Activated CD4-positive, CD25-positive, alpha-beta regulatory T cell treated with anti-CD3 and anti-CD28 coated beads, Interleukin-2, amount 50 U/mL, for 24 hours (primary cell): ENCODE measurements at regions not wholly inside any gene's neighbourhood (a gene's known extent, or its start where the extent isn't known, plus 50 kb on each side); places are given as distances from the start of the nearest gene placed in this dataset.

Experiments used
- ATAC-seq, 2 donors: fragments of 150-1000 bp; cut with Tn5 transposase; one replicate each; pipeline ENCODE4 v1.10.0; 2021; ENCODE audit warnings: mild to moderate bottlenecking in 1 of 2, moderate library complexity in 1 of 2

DNA sequence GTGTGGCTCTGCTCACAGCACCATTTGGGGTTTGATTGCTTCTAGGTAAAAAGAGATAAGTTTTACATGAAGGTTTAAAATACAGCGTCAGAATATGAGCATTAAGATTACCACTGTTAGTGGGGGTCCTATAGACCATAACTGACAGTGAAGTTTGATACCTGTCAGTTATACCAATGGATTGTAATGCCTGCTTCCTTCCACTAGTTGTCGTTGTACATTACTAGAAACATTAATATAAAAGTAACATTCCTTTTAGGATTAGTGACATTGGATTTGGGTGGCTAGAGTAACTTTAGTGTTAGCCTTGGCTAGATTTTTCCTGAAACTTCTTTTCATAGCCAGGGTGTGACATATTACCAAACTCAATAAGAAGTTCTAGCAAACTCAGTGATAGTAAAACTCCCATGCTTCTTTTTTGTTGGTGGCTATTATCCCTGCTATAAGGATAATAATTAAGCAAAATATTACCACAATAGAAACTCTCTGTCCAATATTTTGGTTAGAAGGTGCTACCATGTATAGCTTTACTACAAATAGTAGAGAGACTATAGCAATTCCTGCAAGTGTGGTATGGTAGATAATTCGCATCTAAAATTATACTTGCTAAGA lies 57.1 kb downstream of the FAM181B start:
- ATAC-seq = no peak

- ATAC-seq = no peak
Measured at GRCh38 chr11:82675838-82676237, 57.8 kb downstream of the FAM181B start.

GRCh38 chr11:82673631-82674030 lies 60.0 kb downstream of the FAM181B start:
- no peak for ATAC-seq

- ATAC-seq = no peak
Measured at GRCh38 chr11:82671451-82671850, 62.2 kb downstream of the FAM181B start.

DNA sequence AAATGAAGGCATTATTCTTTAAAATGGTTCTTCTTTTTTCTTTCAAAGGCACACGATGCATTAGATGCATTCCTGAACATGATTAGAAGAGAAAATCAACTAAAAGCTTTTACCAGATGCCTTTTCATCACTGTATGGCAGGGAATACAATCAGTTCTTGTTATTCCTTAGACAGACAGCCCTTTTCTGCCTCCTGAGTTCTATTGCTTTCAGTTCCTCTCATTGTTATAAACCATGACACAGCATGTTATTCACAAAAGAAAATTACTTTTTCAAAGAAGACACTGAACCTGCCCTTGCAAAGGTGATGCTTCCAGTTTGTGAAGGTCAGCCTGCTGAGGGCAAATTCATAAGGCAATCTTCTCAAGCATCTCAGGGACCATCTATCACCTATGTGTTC lies 70.1 kb downstream of the FAM181B start:
- ATAC-seq = no peak

- ATAC-seq = no peak
Measured at GRCh38 chr11:82653752-82654151, 79.9 kb downstream of the FAM181B start.

DNA sequence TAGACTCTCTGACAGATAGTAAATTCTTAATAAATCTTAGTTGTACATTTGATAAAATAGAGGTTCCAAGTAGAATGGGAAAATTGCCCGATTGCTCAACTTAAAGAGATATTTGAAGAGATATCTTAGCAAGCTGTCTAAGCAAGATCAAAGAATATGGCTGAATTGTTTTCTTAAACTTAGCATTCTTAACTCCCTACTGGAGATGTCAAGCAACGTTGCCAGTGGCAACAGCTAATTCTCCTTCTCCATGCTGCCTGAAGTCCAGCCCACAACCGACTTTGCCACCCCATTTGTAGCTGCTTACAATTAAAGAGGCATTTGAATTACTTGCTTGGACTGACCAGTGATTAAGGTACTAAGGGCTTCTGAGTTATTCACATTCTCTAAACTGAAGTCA lies 94.4 kb downstream of the FAM181B start:
- no peak for ATAC-seq

- ATAC-seq = no peak
Measured at GRCh38 chr11:82636615-82637014, 97.0 kb downstream of the FAM181B start.

GRCh38 chr11:82634091-82634490 lies 99.6 kb downstream of the FAM181B start:
- ATAC-seq = no peak

DNA sequence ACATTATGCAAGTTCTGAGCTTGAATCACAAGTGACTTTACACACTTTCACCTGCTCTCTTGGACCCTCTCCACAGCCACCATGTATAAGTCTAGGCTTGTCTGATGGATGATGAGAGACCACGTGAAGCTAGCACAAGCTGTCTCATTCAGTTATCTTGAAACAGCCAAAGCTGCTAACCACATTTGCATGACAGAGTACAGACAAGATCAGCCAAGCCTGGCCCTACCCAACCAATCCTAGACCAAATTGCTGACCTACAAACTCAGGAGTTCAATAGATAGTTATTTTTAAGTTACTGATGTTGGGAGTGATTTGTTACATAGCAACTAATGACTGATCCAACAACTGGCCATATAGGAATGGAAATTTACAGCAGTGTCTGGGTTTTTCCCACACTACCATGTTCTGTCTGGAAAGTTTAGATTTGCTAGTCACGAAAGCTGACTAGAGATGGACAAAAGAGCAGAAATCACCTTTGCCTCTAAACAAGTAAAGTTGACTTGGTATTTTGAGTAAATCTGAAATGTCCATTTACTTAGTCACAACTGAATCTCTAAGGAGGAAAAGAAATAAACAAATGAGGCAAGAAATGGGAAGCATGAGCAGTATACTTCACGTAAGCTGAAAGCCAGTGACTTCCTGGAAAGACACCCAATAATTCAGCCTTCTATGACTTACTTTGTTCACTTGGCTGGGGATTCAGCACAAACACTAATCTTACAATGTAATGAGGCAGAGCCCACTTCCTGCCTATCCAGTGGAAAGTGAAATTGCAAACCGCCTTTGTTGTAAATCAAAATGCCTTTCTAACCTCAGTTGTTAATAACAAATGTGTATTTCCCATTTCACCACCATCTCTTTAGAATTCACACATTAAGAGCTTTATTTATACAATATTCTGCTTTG lies 101.7 kb downstream of the FAM181B start:
- ATAC-seq = no peak

GRCh38 chr11:82610671-82611070 lies 123.0 kb downstream of the FAM181B start:
- ATAC-seq = no peak

- ATAC-seq = no peak
Measured at GRCh38 chr11:82606738-82607137, 126.9 kb downstream of the FAM181B start.

DNA sequence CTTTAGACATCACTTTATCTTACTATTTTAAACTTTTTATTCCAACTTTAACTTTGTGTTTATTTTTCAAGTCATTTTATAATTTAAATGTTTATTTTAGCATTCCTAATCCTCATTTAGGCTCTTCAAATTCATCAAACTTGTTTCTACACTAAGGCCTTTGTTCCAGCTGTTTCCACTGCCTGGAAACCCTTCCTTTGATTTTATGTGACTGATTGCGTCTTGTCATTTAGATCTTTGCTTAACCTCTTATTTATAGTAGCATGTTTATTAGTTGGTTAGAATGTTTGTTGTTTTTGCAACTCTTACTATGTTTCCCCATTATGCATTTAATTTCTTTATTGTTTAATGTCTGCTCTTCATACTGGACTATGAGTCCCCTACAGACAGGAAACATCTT lies 132.0 kb downstream of the FAM181B start:
- no peak for ATAC-seq

GRCh38 chr11:82599836-82600235 lies 133.8 kb downstream of the FAM181B start:
- no peak for ATAC-seq

DNA sequence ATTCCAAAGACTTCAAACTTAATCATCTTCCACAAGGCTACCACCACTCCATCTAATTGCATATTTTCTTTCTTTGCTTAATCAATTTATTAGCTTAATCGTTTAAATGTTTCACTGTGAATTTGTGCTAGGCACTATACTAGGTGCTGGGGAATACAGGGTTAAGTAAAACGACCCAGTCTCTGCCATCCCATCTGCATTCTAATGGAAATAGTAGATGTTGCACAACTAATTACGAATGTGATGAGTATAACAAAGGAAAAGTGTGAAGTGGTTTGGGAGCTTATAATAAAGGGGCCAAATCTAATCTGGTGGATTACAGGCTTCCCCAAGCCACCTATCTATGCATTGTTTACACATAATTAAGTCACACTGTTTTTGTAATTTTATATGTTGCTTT lies 147.1 kb downstream of the FAM181B start:
- no peak for ATAC-seq

DNA sequence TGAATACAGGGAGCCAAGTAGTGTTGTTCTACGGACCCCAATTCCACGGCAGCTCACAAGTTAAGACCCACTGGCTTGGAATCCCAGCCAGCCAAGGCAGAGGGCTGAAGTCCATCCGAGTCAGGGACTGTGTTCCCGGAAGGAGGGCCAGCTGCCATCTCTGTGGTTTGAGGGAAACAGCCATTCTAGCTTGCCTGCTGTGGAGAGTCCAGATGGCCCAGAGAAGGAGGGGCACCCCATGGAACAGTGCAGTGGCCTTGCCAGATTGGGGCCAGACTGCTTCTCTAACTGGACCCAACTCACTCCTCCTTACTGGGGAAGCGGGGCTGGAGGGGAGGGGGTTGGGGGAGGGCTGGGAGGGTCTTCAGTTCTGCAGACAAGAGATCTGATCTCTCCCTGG lies 156.4 kb downstream of the FAM181B start:
- ATAC-seq = no peak

GRCh38 chr11:82560836-82561235 lies 172.8 kb downstream of the FAM181B start:
- ATAC-seq = no peak

DNA sequence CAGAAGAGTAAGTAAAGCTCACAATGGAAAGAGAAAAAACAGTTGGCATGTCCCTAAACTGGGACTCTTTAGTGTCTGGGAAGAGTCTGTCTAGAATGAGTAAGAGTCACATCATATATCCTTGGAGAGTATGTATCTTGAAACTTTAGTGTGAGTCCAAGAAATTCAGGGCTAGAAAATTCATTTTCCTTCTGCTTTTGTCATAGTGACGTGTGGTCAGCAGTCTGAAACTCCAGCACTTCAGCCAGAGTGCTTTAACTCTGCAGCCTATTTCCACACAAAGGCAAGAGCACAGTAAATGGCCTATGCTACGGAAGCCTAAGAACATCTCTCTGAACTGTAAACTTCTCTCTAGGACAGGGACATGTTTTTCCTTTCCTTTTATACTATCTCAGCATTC lies 174.1 kb downstream of the FAM181B start:
- ATAC-seq = no peak

GRCh38 chr11:82557274-82557673 lies 176.4 kb downstream of the FAM181B start:
- ATAC-seq = no peak

- ATAC-seq = no peak
Measured at GRCh38 chr11:82556210-82556609, 177.5 kb downstream of the FAM181B start.

GRCh38 chr11:82546661-82547557 lies 186.8 kb downstream of the FAM181B start:
- ATAC-seq = no peak

- no peak for ATAC-seq
Measured at GRCh38 chr11:82539669-82540068, 194.0 kb downstream of the FAM181B start.

- ATAC-seq = no peak
Measured at GRCh38 chr11:82536706-82537105, 197.0 kb downstream of the FAM181B start.
